ENCODE measurements at regions not wholly inside any gene's neighbourhood (a gene's known extent, or its start where the extent isn't known, plus 50 kb on each side); places are given as distances from the start of the nearest gene placed in this dataset.

GRCh38 chr5:92715946-92716520 lies 865.0 kb downstream of the NR2F1-AS1 start:
- TF ChIP-seq EP300 (IDR thresholded peaks at IDR 0.05; ENCODE audit: borderline replicate concordance in 1 of 2, control insufficient read depth in 1 of 2, low read depth in 2 of 2, low read length in 2 of 2) (no peak), HDAC6 (IDR thresholded peaks at IDR 0.05; ENCODE audit: unreplicated experiment) (no peak), CTCF (IDR thresholded peaks at IDR 0.05 in 2 of 3, conservative IDR thresholded peaks at IDR 0.05 in 1 of 3; ENCODE audit: control insufficient read depth in 2 of 3, extremely low read depth in 1 of 3, insufficient read depth in 1 of 3, low read depth in 3 of 3, low read length in 3 of 3) (no peak), RCOR1 (conservative IDR thresholded peaks at IDR 0.05; ENCODE audit: low read depth, low read length) (no peak), SREBF2 (IDR thresholded peaks at IDR 0.05; ENCODE audit: low read length) (no peak), SUZ12 (IDR thresholded peaks at IDR 0.05; ENCODE audit: unreplicated experiment) (no peak), RELB (IDR thresholded peaks at IDR 0.05; ENCODE audit: low read depth) (no peak), POLR2A (IDR thresholded peaks at IDR 0.05; ENCODE audit: low read depth, low read length) (no peak), MLLT1 (IDR thresholded peaks at IDR 0.05) (no peak)

Measured in GM12878 (cell line).